ENCODE measurements at regions not wholly inside any gene's neighbourhood (a gene's known extent, or its start where the extent isn't known, plus 50 kb on each side); places are given as distances from the start of the nearest gene placed in this dataset.

DNA sequence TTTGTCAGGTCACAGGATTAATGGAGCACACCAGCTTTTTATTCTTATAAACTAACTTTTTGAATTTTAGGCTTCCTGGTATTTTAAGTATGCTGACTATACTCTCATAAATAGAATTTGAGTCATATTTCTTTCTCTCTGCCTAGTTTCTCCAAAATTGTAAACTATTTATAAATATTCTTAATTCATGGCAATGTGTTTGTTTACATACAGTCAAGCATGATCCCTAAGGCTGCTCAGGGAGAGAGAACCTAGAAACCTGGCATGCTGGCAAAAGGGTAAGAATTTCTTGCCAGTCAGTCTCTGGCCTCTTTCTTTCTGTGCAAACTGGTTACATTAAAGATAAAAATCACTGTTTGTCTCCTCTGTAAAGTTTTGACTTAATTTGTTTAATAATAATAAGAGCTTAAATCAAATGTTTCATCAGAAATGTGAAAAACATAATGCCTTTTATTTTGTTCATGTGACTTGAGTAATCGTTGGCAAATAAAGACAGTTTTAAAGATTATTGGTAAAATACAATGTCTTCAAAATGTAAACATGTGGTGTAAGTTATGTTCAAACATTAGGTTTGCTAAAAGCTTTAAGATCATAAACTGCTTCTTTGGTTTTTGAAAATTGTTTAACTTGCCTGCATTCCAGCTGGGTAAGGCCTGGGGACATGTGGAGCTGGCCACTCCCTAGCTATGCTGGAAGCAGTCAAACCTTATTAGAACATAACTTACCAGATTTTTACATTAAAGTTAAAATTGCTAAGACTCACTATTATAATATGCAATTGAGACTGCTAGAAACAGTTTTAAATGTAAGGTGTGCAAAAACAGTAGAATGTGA is 1401.7 kb downstream of the NCAM2 start:
- DNase-seq (ENCODE audit: low spot score): no peak

GRCh38 chr21:22409571-22409970 is 1411.4 kb downstream of the NCAM2 start:
- DNase-seq (ENCODE audit: low spot score): no peak

GRCh38 chr21:22416555-22416954 is 1418.3 kb downstream of the NCAM2 start:
- no peak for DNase-seq (ENCODE audit: low spot score)

- DNase-seq (ENCODE audit: low spot score): peak; percentile 67
Observed at GRCh38 chr21:22421416-22422180, 1423.4 kb downstream of the NCAM2 start.

DNA sequence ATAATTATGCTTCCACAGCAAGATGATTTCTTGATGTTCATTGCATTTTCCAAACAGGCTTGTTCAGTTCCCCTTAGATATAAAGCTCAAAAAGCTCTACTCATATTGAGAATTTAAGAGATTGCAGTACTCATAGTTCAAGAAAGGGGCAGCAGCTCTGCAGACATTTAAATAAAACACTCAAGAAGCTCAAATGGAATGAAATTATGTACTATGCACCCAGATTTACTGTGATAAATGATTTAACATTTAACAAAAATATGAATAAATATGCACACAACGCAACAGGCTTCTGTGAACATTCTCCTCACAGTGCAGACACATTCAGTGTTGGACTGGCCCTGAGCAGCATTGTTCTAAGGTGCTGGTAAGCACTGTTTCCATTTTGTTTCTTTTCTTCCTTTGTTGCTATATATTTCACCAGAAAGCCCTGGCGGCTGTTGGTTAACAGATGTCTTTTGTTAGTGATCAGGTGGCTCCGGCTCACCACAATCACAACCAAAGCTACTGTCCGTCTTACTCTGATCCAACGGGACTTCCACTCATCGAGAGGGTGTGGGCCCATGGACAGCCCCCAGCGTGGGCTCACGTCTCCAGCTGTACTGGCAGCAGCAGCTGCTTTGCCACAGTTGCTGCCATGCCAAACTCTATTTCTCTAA is 1440.3 kb downstream of the NCAM2 start:
- peak; percentile 5 for DNase-seq (ENCODE audit: low spot score)

DNA sequence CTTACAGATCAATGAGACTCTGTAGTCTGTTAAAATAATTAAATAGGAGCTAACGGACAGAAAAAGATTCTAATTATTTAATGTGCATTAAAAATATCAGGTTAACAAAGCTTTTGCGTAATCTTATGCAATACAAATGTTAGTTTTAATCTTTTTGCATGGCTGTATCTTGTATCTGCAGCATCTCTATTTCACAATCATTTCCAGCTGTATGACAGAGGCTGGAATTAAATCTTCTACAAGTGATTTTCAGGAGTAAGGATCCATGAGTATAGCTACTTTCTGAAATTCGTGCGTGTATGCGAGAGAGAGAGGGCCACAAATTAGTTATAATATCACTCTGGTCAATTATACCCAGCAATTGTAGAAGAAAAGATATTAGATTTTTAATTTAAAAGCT is 1446.8 kb downstream of the NCAM2 start:
- DNase-seq (ENCODE audit: low spot score): no peak

DNA sequence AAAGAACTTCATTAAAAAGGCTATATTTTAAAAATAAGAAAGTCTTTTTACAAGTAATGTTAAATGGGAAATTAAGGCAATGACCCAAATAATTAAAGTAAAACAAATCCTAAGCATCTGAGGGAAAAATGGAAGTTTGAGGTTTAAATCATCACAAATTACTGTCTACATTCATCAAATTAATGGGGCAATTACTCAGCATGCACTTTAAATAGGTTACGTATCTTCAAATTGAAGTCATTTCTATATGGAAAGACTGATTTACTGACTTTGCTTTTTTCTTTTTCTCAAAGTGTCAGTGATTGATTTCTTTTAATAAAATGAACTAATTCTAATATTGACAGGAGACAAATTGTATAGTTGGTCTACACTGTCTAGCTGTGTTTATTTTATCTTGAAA is 1452.3 kb downstream of the NCAM2 start:
- DNase-seq (ENCODE audit: low spot score): no peak

GRCh38 chr21:22456241-22456640 is 1458.0 kb downstream of the NCAM2 start:
- DNase-seq (ENCODE audit: low spot score): no peak

DNA sequence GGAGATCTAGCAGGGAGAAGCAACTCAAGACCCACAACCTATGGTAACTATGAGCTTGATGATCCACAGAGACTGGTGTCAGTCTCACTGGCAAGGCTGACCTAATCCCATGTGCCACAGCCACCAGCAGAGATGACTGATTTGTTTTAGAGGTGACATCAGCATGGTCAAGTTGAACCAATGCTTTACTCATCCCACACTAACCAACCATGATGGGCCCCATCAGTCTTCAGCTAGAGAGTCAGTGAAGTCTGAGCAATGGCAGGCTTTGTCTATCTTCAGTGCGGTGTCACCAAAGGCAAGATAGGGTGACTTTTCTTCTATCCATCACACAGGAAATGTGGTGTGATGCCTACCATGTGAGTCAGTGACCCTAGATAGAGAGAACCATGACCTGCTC is 1470.7 kb downstream of the NCAM2 start:
- DNase-seq (ENCODE audit: low spot score): no peak

- DNase-seq (ENCODE audit: low spot score): no peak
Observed at GRCh38 chr21:22474403-22474802, 1476.2 kb downstream of the NCAM2 start.

- no peak for DNase-seq (ENCODE audit: low spot score)
Observed at GRCh38 chr21:22476214-22476613, 1478.0 kb downstream of the NCAM2 start.

- no peak for DNase-seq (ENCODE audit: low spot score)
Observed at GRCh38 chr21:22476726-22477646, 1478.8 kb downstream of the NCAM2 start.

DNA sequence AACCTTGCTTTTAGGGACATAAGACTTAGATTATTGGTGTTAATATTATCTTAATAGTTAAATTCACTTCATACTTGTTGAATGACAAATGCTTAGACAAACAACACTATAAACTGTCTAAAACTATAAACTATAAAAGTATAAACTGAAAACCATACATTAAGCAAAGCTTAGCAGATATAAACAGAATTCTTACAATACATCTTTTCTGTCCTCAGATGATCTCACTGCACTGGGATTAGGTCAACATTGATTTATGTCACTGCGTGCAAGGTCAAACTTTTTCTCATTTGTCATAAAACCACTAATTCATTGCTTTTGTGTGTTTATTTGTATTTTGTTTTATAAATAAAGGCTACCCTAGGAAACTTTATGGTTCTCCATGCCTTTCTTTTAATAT is 1491.8 kb downstream of the NCAM2 start:
- DNase-seq (ENCODE audit: low spot score): no peak

- DNase-seq (ENCODE audit: low spot score): no peak
Observed at GRCh38 chr21:22516230-22516629, 1518.0 kb downstream of the NCAM2 start.

DNA sequence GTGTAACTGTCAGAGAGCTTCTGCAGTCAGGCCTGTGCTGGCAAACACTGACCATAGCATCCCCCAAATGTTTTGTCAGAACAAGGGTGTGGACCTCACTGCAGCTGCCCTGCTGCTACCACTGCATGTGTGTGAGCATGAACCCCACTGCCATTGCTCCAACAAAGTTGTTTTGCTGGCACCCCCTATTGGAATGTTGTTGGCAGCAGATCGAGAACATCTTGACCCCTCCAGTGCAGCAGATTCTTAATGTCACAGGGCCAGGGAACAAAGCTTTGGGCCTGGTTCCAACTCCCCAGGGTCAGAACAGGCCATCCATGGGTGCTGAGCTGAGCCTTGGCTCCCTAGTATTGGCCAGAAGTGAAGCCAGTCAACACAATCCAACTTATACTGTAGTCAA is 1537.4 kb downstream of the NCAM2 start:
- DNase-seq (ENCODE audit: low spot score): no peak

GRCh38 chr21:22536509-22536908 is 1538.3 kb downstream of the NCAM2 start:
- DNase-seq (ENCODE audit: low spot score): no peak

GRCh38 chr21:22544747-22545146 is 1546.5 kb downstream of the NCAM2 start:
- no peak for DNase-seq (ENCODE audit: low spot score)

DNA sequence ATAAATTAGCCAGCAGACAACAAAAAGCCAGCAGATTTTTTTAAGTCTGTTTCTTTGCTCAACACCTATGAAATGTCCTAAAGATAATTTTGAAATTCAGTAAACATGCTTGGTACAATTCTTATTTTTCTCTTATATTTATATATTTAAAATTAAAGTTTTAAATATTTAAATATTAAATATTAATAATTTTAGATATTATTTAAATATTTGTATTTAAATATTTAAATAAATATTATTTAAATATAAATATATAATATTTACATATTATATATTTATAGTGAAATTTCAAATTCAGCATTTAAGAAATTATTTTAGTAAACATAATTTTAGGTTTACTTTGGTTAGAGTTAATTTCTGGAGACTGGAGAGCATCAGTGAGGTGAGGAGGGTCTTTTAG is 1554.2 kb downstream of the NCAM2 start:
- DNase-seq (ENCODE audit: low spot score): no peak

DNA sequence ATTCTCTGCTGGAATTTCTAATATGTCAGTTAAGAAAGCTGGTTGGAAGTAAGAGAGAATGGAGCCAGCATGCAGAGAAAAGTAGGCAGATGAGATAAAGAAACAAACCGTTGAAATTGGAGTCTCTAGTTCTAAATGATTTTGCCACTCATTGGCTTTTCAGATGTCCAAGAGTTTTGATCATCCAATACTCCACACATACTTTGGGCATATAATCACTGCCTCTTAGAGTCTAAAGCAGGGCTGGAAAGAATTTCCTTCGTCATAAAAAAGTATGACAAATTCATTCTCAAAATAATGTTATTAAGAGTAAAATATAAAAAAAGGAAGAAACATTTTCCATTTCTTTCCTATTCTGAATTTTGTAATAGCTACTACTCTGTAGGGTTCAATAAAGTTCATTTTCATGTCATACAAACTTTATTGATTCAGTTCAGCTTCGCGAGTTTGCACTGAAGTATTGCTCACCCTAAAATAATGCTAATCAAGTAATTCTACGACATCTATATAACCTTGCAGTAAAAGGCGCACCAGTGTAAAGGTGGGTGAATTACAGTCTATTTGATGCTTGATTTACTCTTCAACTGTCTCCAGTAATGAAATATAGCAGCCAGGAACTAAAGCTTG is 1556.6 kb downstream of the NCAM2 start:
- DNase-seq (ENCODE audit: low spot score): no peak

- DNase-seq (ENCODE audit: low spot score): no peak
Observed at GRCh38 chr21:22556829-22557228, 1558.6 kb downstream of the NCAM2 start.

DNA sequence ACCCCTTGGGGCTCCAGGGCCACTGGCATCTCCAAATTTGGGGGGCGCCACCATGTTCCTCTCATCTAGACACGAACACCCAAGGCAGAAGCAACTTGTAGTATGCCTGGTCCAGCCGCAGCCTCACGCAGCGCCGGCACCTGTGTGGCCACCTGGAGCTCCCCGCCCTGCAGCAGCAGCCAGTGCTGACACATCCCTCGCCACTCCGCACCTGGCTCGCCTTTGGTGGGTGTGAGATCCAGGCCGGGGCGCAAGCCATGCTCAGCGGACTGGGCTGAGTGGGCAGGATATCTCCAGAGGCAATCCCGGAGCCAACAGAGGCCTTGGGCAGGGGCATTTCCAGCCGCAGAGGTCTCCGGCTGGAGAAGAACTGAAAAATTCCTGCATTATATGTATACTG is 1563.7 kb downstream of the NCAM2 start:
- no peak for DNase-seq (ENCODE audit: low spot score)

Measured in SW480 (cell line).